Ureter (tissue), 1 donor: ENCODE measurements at regions not wholly inside any gene's neighbourhood (a gene's known extent, or its start where the extent isn't known, plus 50 kb on each side); places are given as distances from the start of the nearest gene placed in this dataset.

Experiments
- DNase-seq: peaks from one replicate; pipeline ENCODE4 v3.0.0-alpha.2; 2020; ENCODE audit warnings: low spot score
- donor health status: DM: yes; HTN: yes; CAD: no.

DNA sequence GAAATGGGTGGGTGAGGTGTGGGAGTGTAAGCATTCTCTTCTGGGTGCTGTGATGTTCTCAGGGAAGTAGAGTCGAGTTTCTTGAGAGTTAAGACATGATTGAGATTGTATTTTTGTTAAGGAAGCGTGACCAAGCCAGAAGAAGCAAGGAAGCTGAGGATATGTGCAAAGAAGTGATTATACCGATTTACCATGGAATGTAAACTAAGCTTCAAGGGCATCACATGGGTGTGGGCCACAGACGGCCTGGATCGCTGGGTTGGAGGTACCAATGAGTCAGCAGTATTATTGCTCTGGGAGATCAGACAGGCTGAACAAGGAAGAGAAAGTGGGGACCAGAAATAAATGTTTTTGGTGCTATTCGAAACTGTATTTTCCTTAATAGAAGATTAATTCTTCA, 184.1 kb upstream of the GMDS start:
- DNase-seq: no peak

DNA sequence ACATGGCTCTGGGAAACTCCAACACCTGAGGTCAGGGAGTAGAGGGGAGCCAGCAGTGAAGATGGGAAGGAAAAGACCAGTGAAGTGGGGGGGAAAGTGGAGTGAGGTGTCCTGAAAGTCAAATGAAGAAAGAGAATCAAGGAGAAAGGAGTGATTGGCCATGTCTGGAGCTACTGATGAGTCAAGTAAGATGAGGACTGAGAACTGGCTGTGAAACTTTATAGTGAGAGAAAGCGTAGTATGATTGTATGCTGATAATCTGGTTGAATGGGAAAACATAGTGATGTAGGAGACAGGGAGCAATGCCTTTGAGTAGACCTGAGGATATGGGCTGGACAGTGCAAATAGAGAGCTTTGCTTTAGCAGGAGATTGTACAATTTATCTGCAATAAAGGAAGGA, 183.6 kb upstream of the GMDS start:
- DNase-seq: no peak

DNA sequence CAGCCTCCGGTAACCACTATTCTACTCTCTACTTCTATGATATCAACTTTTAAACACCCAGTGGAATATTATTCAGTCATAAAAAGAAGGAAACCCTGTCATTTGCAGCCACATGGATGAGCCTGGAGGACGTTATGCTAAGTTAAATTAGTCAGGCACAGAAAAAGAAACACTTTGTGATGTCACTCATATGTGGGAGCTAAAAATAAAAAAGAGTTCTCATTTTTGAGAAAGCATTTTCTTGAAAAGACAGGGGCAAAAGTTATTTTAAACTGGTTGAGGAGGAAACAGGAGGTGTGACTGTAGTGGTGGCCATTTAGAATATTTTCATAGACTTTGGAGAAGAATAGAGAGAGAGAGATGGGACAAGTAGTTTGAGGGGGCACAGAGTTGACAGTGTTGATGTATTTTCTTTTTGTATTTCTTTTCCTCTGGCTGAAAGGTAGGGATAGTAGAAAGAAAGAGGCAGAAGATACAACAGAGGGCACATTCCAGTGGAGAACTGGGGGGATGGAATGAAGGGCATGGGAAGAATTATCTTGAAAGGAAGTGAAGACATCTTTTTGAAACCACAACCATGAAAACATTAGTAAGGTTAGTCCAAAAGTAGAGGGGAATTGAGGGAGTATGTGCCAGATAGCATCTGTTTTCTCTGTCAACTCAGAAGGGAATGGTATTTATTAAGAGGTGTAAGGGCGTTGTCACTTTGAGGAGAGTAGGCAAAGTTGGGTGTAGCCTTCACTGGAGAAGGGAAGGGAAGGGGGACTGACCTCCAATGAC, 181.3 kb upstream of the GMDS start:
- DNase-seq: no peak

DNA sequence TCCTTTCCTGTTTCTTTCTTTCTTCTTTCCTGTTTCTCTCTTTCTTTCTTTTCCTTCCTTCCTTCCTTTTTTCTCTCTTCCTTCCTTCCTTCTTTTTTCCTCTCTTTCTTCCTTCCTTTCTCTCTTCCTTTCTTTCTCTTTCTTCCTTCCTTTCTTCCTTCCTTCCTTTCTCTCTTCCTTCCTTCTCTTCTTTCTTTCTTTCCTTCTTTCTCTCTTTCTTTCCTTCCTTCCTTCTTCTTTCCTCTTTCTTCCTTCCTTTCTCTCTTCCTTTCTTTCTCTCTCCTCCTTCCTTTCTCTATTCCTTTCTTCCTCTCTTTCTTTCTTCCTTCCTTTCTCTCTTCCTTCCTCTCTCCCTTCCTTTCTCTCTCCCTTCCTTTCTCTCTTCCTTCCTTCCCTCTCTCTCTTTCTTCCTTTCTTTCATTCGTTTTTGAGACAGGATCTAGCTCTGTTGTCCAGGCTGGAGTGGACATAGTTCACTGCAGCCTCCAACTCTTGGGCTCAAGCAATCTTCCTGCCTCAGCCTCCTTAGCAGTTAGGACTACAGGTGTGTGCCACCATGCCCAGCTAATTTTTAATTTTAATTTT, 170.8 kb upstream of the GMDS start:
- no peak for DNase-seq

DNA sequence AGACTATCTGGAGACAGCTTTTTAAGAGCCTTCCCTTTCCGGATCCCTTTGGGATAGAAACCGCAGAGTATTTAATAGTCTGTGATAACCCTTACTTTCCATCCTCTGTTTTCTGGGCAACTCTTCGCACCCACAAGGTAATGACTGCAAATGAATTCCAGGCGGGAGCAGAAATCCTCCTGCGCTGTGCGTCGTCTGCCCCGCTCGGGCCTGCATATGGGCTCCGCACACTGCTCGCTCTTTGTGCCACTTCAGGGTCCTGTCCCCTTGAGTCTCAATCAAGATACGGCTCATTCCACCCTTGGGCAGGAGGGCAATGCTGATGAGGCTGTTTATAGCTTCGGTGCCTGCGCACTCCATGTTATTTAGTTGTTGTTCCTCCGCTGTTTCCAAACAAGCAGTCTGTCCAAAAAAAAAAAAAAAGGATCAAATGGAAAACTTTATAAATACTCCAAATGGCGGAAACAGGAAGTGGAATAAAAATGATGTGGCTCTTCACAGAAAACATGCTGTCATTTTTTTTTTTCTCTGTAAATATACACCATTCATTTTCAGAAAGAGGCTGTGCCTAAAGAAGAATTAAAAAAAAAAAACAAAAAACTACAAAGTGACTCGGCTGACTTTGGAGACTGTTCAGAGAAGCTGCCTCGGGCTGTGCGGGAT, 169.6 kb upstream of the GMDS start:
- no peak for DNase-seq

DNA sequence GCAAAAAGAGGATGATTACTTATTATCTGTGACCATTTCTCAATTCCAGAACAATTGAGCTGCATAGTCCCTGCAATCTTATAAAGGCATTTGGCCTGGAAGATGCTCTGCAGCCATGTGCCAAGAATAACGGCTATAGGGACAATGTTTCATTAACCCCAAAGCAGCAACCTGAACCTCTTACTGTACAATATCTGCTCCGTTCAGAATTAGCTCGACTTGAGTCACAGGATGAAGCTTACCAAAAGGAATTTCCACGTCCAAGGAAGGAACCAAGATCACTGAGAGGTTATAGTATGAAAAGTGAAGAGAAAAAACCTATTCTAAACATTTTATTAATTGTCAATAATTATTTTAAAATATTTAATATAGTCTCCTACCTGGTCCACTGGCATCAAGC, 167.3 kb upstream of the GMDS start:
- DNase-seq: no peak

DNA sequence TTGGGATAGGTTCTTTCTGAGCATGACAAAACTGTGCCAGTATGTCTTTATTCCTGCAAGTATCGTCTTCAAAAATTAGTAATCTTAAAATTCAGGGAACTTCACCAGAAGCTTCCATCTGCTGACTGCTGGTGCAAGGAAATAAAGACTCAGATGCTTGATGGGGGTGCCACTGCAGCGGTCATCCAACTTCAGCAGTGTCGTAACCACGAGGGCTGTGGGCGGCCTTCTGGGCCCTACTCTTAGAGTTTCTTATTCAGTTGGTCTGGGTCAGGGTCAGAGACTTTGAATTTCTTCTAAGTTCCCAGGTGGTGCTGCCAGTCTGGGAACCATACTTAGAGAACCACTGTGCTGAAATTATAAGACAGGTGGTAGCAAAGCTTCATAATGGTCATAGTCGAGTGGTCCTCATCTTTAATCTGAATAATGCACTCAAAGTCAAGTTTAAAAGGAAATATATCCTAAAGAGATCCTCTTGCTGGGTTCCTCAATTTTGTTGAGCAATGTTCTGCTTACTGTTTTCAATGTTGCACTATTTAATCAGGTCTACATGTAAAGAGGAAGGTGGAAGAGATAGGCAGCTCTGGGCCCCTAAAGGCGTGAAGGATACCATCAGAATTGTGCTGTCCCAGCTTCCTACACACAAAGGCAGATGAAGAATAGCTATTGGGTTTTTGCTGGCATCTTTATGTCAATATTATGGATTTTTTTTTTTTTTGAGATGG, 165.4 kb upstream of the GMDS start:
- DNase-seq: no peak

DNA sequence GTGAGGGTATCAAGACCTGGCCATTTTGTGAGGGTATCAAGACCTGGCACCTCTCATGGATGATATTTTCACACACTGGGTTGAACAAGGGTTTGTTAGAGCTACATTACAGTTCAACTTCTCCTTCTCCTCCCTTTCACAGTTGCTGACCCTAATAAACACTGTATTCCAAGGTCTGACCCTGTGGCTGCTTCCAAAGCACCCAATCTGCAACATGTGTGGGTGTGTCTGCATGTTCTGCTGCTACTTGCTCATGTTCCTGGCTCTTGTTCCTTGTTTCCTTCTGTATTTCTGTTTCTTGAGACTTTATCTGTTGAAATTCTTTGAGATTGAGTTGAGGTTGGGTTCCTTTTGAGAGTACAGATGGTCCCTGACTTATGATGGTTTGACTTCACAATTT, 162.1 kb upstream of the GMDS start:
- no peak for DNase-seq

DNA sequence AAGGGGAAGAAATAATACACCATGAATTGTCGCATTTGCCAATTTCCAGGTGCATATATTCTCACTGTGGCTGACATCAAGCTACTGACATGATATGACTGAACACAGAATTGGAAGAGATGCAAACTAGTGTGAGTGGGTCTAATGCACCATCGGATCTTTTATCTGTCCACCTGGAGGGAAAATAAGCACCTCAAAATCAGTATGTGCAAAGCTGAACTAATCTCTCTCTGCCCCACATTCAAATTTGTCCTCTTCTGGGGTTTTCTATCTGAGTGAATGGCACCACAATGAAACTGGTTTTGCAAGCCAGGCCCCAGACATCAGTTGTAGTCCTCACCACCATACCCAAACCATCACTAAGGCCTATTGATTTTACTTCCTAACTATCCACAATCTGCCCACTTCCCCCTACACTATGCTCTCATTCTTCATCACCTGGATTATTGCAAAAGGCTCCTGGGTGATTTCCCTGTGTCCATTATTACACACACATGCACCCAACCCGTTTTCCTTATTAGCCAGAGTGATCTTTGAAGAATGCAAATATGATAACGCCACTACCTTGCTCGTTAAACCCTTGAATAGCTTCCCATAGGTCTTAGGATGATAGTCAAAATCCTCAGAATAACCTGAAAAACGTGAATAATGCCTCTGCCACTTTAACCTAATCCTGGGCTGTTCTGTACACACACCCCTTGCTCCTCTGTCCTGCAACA, 159.0 kb upstream of the GMDS start:
- no peak for DNase-seq

DNA sequence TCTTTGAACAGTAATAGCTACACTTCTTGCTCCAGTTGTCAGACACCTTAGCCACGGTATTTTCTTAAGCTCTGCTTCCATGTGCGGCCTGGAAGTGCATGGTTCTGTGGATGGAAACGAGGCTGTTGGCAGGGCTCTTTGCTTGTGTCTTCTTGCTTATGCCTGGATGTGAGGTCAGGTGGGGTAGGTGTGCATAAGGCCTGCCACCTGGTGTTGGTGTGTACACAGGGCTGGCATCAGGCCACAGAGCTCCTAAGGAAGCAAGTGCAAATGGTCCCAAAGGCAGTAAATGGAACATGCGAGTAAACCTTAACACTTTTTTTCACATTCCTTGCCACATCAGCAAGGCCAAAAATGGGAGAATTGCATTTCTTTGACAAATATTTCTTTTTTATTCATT, 158.1 kb upstream of the GMDS start:
- no peak for DNase-seq

DNA sequence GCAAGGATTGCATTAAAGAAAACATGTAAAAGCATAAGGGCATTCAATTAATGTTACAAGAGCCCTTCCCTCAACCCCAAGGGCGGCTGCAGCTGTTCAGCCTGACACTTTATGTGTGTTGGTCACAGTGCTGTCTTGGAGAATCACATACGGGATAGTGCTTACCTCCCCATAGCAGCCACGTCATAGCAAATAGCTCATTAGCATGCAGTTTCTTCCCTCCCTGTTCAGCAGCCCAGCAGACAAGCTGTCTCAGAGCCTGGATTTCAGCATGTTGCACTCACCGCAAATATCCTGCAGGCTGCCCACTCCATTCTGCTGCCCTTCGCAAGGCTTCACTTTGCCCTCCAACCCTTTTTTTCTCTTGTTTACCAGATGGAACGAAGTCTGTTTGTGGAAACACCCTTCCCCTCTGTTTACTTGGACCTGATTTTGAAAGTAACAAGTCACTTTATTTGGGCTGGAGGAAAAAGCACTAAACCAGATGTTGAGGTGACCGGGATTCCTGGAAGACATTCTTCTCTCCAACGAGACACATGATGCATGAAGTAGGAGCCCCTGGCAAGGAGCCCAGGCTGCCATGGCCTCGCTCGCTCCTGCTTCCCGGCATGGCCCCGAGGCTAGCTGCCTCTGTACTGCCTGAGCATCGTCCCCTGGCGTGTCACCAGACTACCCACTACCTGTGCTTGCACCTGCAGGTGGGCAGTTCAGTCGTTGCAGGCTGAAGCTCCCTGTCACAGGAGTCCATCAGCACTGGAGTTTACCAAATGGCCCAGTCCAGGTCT, 151.6 kb upstream of the GMDS start:
- DNase-seq: no peak

DNA sequence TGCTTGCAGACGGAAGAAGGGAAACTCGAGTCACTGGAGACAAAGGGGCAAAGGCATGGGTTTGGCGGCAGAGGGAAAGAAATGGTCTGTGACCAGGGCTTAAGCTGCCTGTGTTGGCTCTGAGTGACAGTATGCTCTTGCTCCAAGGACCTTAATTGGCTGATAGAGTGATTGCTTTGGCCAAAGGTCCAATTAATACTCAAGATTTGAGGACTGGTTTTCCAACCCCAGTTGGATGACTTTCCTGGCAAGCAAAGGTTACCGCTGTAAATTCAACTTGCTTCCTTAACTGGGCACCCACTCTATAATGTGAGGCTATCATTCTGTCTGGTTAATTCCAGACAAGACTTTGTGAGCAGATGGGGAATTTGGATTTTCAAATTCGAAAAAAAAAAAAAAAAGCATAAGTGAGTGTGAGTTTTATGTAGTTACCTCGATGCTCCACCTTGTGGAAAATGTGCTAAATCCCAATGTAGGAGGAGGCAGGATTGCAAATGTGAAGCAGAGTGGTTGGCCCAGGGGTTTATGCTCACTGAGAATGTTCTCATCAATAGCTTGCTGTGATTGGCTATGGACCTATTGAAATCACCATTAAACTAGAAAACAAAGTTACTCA, 150.7 kb upstream of the GMDS start:
- no peak for DNase-seq

DNA sequence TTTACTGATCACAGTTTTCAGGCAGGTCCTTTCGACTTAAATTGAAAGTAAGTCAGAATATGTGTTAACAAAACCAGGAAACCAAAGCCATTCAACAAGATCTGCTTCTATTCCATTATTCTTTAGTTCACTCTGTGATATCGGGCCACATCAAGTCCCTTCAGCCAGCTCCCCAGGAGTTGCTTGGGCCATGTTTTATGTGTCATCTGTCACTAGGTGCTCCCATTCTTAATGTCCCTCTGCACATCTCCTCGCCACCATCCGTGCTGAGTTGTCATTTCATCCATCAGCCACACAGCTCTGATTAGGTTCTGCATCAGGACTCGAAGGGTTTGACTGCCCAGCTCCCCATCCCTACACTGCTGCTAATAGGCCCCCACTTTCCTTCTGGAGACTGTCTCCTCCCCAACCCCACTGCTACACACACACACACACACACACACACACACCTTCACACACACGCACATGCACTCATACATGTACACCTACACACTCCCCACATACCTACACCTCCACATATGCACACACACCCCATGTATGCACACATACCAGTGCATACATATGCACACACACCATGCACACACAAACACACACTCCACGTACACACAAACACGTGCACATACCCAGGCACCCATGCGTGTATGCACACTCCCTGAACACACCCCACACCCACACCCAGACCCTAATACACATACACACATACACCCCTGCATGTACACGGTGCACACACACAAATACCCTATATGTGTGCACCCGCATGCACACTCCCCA, 143.3 kb upstream of the GMDS start:
- DNase-seq: no peak

DNA sequence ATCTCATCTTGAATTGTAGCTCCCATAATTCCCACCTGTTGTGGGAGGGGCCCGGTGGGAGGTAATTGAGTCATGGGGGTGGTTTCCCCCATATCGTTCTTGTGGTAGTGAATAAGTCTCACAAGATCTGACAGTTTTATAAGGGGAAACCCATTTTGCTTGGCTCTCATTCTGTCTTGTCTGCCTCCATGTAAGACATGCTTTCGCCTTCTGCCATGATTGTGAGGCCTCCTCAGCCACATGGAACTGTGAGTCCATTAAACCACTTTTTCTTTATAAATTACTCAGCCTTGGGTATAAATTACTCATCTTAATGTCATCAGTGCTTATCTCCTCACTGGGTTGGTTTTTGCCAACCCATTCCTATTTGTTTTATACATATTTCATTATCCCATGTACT, 142.0 kb upstream of the GMDS start:
- no peak for DNase-seq

DNA sequence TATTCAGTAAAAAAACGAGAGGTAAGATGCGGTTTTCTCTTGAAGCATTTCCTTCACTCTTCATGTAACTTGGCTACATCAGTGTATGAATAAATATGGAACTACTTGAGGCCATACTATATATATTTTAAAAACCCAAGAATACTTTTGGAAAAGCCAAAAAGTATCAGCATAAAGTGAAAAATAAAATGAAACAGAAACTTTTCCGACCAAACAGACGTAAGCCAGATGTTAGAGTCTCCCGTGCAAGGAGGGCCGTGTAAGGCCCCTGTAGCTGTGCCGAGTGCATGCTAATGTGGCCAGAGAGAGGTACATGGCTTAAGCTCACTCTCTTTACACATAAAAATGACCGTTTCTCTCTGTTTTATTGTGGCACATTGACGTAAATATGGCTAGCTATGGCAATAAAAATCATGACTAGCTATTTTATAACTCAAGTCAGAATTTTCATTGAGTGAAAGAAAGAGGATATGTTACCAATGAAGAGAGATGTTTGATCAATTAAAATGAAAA, 140.1 kb upstream of the GMDS start:
- no peak for DNase-seq

DNA sequence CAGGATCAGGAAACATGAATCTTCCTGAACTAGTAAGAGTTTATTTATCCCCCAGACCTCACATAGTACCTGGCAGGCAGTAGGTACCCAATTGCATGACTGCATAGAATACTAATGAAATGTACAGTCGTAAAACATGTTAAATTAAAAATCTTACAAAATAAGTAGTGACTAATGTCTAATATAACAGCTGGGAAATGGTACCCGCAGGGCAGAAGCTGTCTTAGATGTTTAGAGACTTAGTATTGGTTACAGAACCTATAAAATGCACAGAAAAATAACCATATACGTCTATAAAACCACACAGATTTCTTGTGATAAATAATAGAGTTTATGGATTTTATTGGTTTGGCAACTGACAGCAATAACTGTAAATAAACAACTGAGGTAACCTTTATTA, 139.1 kb upstream of the GMDS start:
- no peak for DNase-seq

DNA sequence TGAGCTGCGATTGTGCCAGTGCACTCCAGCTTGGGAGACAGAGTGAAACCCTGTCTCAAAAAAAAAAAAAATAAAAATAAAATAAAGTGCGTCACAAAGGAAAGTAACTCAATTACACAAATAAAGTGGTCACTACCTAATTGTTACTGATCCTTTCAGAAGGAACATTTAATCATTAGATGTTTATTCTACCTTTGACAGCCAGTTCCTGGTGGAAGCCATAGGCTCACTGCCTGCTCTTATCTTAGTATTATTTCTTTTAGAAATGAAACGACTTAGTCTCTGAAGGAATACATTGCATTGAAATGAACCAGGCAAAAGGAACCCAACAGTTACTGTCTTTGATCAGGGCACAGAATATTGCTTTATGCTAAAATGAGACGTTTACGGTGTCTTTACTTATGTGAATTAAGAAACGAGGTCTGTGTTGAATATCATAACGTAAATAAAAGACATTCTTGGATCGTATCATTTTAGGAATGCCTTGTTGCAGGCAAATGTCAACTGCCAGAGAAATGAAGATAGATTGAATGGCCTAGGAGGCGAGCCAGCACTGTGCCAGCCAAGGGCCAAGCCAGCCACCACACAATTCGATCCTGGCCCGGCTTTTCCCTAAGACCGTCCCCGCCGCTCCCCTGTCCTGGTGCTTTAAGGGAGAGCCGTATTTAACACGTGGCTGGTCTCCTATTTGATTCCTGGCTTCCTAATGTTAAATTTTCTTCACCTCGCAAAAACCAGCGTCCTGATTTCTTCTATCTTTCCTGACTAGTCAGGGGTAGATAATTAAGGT, 136.7 kb upstream of the GMDS start:
- no peak for DNase-seq

DNA sequence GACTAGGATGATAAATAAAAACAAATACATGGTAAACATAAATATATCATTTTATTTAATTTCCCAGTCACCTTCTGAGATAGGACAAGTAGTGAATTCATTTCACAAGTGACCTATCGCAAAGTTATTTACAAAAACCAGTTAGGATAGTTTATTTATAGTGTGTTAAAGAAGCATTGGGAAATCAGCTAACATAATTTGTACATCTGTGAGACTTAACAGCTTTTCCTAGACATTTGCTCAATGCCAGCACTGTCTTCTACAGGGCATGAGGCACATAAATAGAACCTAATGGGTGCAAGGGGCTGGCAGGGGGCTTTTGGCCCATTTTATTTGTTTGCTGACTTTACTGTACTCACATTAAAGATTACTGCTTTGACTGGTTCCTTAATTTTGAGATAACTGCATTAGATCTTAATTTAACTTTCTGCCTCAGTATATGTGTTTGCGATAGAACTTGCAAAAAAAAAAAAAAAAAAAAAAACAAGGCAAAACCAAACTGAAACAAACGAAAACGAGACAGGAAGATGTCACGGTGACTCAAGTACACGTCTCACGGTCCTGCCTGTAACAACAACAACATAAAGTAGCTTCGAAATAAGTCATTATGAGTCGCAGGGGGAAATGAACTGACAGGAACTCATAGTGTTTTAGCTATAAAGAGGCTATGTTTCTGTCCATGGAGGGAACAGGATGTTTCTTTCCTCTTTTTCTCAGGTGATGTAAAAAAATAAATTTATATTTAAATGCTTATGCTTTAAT, 133.7 kb upstream of the GMDS start:
- DNase-seq: no peak
